A549 (cell line): ENCODE measurements at regions not wholly inside any gene's neighbourhood (a gene's known extent, or its start where the extent isn't known, plus 50 kb on each side); places are given as distances from the start of the nearest gene placed in this dataset.

Experiments
- ATAC-seq, 2 experiments: fragments of 200-7000 bp in 1 of 2; fragments of >200 bp in 1 of 2; cut with Nextera tagmentation in 1 of 2; cut with Tn5 transposase in 1 of 2; 3 replicates each; pipeline versions ENCODE4 v1.8.0 to v1.9.1; 2018 to 2020; ENCODE audit warnings: mild to moderate bottlenecking in 1 of 2, moderate library complexity in 1 of 2
- CTCF ChIA-PET: fragments of 300-600 bp; sonication (Branson Sonifier 250); formaldehyde crosslinking; extraction: SDS; loops from one replicate; lab custom pipeline; 2021; ENCODE audit warnings: antibody characterized with exemption, inconsistent platforms; lab: Yijun Ruan, JAX
- POLR2A ChIA-PET: fragments of 350-600 bp; formaldehyde crosslinking; extraction: SDS; loops from one replicate; lab custom pipeline; 2021; ENCODE audit warnings: antibody characterized with exemption, inconsistent platforms; lab: Yijun Ruan, JAX
- DNase-seq, 2 experiments: peaks; one replicate each; pipeline versions ENCODE4 v3.0.0 to v3.0.0-alpha.2; 2011 to 2016; ENCODE audit warnings: low read depth in 1 of 2, low spot score in 1 of 2
- FAIRE-seq: peaks from 2 replicates; lab custom pipeline; 2011; peaks lifted over from hg19 to GRCh38; lab: Jason Lieb, UNC
- H3K27ac ChIP-seq, 2 experiments: fragments of >200 bp; sonication (Bioruptor Twin); formaldehyde crosslinking; 3 replicates each; pipeline ENCODE4 v1.5.1; 2016 to 2017
- H3K4me1 ChIP-seq: fragments of >200 bp; sonication (Bioruptor Twin); formaldehyde crosslinking; 3 replicates; pipeline ENCODE4 v1.6.1; 2016
- H3K4me2 ChIP-seq: fragments of >200 bp; sonication (Bioruptor Twin); formaldehyde crosslinking; 3 replicates; pipeline ENCODE4 v1.6.1; 2016
- H3K4me3 ChIP-seq: fragments of >200 bp; sonication (Bioruptor Twin); formaldehyde crosslinking; 3 replicates; pipeline ENCODE4 v1.5.1; 2016
- H3K9me3 ChIP-seq: fragments of >200 bp; sonication (Bioruptor Twin); formaldehyde crosslinking; 3 replicates; pipeline ENCODE4 v1.6.1; 2016
- CEBPB ChIP-seq, 2 experiments: fragments of >200 bp in 1 of 2; sonication (Bioruptor Twin) in 1 of 2; formaldehyde crosslinking in 1 of 2; IDR thresholded peaks; 2 replicates each; pipeline ENCODE4 v1.6.1; 2012 to 2016
- CHD2 ChIP-seq: fragments of 150-350 bp; IDR thresholded peaks from 2 replicates; pipeline ENCODE4 v1.6.1; 2014; ENCODE audit warnings: low read length; ENCODE audit not compliant: partially characterized antibody
- CHD4 ChIP-seq: fragments of 200-600 bp; sonication (generic); IDR thresholded peaks from 2 replicates; pipeline ENCODE4 v1.6.1; 2016; ENCODE audit warnings: antibody characterized with exemption, mild to moderate bottlenecking, borderline replicate concordance
- EHF ChIP-seq: fragments of 250-450 bp; sonication (Bioruptor Pico); IDR thresholded peaks from 2 replicates; pipeline ENCODE4 v1.5.0; 2020; ENCODE audit warnings: mild to moderate bottlenecking
- EHMT2 ChIP-seq: fragments of 200-600 bp; sonication (generic); IDR thresholded peaks from 2 replicates; pipeline ENCODE4 v1.6.1; 2016; ENCODE audit warnings: antibody characterized with exemption, low read depth, mild to moderate bottlenecking, moderate library complexity
- FOSL2 ChIP-seq, 2 experiments: fragments of 450-650 bp in 1 of 2; fragments of >200 bp in 1 of 2; sonication (Bioruptor Twin) in 1 of 2; formaldehyde crosslinking; IDR thresholded peaks; 2 replicates each; pipeline versions ENCODE4 v1.5.0 to v1.6.1; 2016 to 2020; ENCODE audit warnings: mild to moderate bottlenecking in 1 of 2, moderate library complexity in 1 of 2
- GATA3 ChIP-seq: IDR thresholded peaks from 2 replicates; pipeline ENCODE4 v1.6.1; 2012; ENCODE audit warnings: borderline replicate concordance
- HDAC2 ChIP-seq: fragments of 200-600 bp; sonication (generic); IDR thresholded peaks from 2 replicates; pipeline ENCODE4 v1.6.1; 2016
- HEYL ChIP-seq: fragments of 250-450 bp; sonication (Bioruptor Pico); IDR thresholded peaks from 2 replicates; pipeline ENCODE4 v1.8.0; 2021; ENCODE audit warnings: mild to moderate bottlenecking, moderate library complexity
- HMGXB4 ChIP-seq: fragments of 250-450 bp; sonication (Bioruptor Pico); IDR thresholded peaks from 2 replicates; pipeline ENCODE4 v1.5.0; 2021; ENCODE audit warnings: mild to moderate bottlenecking, moderate library complexity, borderline replicate concordance
- HOXA7 ChIP-seq: fragments of 250-450 bp; sonication (Bioruptor Pico); IDR thresholded peaks from 2 replicates; pipeline ENCODE4 v1.5.0; 2020; ENCODE audit warnings: mild to moderate bottlenecking, moderate library complexity
- HOXB13 ChIP-seq: fragments of 250-450 bp; sonication (Bioruptor Pico); IDR thresholded peaks from 2 replicates; pipeline ENCODE4 v1.5.0; 2020; ENCODE audit warnings: low read depth, mild to moderate bottlenecking, moderate library complexity
- JUNB ChIP-seq: fragments of >200 bp; sonication (Bioruptor Twin); formaldehyde crosslinking; IDR thresholded peaks from 2 replicates; pipeline ENCODE4 v1.6.1; 2016
- KDM1A ChIP-seq: fragments of 200-600 bp; sonication (generic); IDR thresholded peaks from 2 replicates; pipeline ENCODE4 v1.6.1; 2016; ENCODE audit warnings: low read depth, mild to moderate bottlenecking
- MAFK ChIP-seq: fragments of 450-650 bp; IDR thresholded peaks from 2 replicates; pipeline ENCODE4 v1.6.1; 2014; ENCODE audit not compliant: partially characterized antibody
- MAX ChIP-seq: IDR thresholded peaks from 2 replicates; pipeline ENCODE4 v1.6.1; 2012
- MAZ ChIP-seq: fragments of 150-350 bp; IDR thresholded peaks from 2 replicates; pipeline ENCODE4 v1.6.1; 2014; ENCODE audit warnings: antibody characterized with exemption, low read depth, low read length, borderline replicate concordance
- NR3C1 ChIP-seq: fragments of >200 bp; sonication (Bioruptor Twin); formaldehyde crosslinking; IDR thresholded peaks from 3 replicates; pipeline ENCODE4 v1.6.1; 2017
- PHF8 ChIP-seq: fragments of 200-600 bp; sonication (generic); IDR thresholded peaks from 2 replicates; pipeline ENCODE4 v1.6.1; 2016; ENCODE audit warnings: low read depth, mild to moderate bottlenecking, antibody characterized with exemption, moderate library complexity, borderline replicate concordance
- POLR2AphosphoS2 ChIP-seq: conservative IDR thresholded peaks from 2 replicates; pipeline ENCODE4 v1.6.1; 2012; ENCODE audit warnings: low read length, improper control_type of control experiment, inconsistent platforms
- REST ChIP-seq: fragments of 200-600 bp; sonication (generic); IDR thresholded peaks from 2 replicates; pipeline ENCODE4 v1.6.1; 2016; ENCODE audit warnings: antibody characterized with exemption, mild to moderate bottlenecking, moderate library complexity
- RFX5 ChIP-seq: fragments of 450-650 bp; IDR thresholded peaks from 2 replicates; pipeline ENCODE4 v1.7.1; 2014; ENCODE audit warnings: antibody characterized with exemption, mild to moderate bottlenecking, moderate library complexity
- RNF2 ChIP-seq: fragments of 200-600 bp; sonication (generic); IDR thresholded peaks from 2 replicates; pipeline ENCODE4 v1.6.1; 2016; ENCODE audit warnings: low read depth, mild to moderate bottlenecking, antibody characterized with exemption, moderate library complexity, borderline replicate concordance
- SMC3 ChIP-seq: fragments of >200 bp; sonication (Bioruptor Twin); formaldehyde crosslinking; IDR thresholded peaks from 3 replicates; pipeline ENCODE4 v1.6.1; 2018; ENCODE audit warnings: inconsistent platforms
- SREBF2 ChIP-seq: fragments of 450-650 bp; IDR thresholded peaks from 2 replicates; pipeline ENCODE4 v1.6.1; 2014; ENCODE audit warnings: mild to moderate bottlenecking, moderate library complexity
- TFCP2L1 ChIP-seq: fragments of 250-450 bp; sonication (Bioruptor Pico); IDR thresholded peaks from 2 replicates; pipeline ENCODE4 v1.5.0; 2021; ENCODE audit warnings: mild to moderate bottlenecking
- ZFP36 ChIP-seq: fragments of 450-650 bp; IDR thresholded peaks from 2 replicates; pipeline ENCODE4 v1.6.1; 2014; ENCODE audit warnings: borderline replicate concordance; ENCODE audit not compliant: partially characterized antibody
- WGBS: methylation state at CpG from one replicate; pipeline ENCODE4 v1.1.6; 2017; ENCODE audit errors: missing lambda C conversion rate; 5-methylcytosine and 5-hydroxymethylcytosine counted together
- TF ChIP-seq, protein P1 (sequence below): fragments of >200 bp; sonication (Bioruptor Twin); formaldehyde crosslinking; IDR thresholded peaks from 2 replicates; pipeline ENCODE4 v1.6.1; 2016
- TF ChIP-seq, protein P2 (sequence below): fragments of 150-350 bp; IDR thresholded peaks from 2 replicates; pipeline ENCODE4 v1.6.1; 2014; ENCODE audit warnings: low read depth, mild to moderate bottlenecking, low read length
- TF ChIP-seq, protein P3 (sequence below): fragments of 250-450 bp; sonication (Bioruptor Pico); IDR thresholded peaks from 2 replicates; pipeline ENCODE4 v1.5.0; 2020; ENCODE audit warnings: low read depth, mild to moderate bottlenecking, moderate library complexity

DNA sequence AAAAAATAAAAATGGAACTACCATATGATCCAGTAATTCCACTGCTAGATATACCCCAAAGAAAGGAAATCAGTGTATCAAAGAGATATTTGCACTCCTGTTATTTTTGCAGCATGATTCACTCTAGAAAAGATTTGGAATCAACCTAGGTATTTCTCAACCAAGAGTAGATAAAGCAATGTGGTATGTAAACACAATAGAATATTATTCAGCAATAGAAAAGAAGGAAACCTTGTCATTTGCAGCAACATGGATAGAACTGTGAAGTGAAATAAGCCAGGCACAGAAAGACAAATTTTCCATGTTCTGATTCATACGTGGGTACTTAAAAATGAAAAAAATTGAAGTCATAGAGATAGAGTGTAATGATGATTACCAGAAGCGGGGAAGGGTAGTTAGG is 362.3 kb upstream of the EPHA5 start (continued):
- TF ChIP-seq HMGXB4 (CRISPR knock-in tag), result no peak
- TF ChIP-seq PHF8, result no peak
- TF ChIP-seq HOXB13 (CRISPR knock-in tag), result no peak
- no peak for TF ChIP-seq EHMT2
- no peak for TF ChIP-seq MAZ

DNA sequence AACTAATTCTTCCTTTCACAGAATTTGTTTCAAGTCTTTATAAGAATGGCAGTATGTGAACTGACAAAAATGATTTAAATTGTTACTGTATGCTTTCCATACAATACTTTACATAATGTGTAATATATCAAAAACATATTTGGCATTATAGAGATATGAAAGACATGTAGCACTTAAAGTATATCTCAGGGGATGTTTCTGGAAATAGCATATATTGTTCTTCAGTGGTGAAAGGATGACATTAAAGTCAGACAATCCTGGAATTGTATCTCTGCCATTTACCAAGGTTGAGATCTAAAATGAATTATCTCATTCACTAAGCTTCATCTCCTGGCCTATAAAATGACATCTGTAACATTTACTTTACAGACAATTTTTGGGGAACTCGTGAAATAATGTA is 358.4 kb upstream of the EPHA5 start:
- ChIA-PET POLR2A (no interaction called here), CTCF (no interaction called here)
- Histone ChIP-seq H3K27ac (no peak overlapping the region), H3K4me1 (no peaks in the 10 kb centered on the region), H3K4me2 (no peak overlapping the region), H3K9me3 (no peaks in the 10 kb centered on the region), H3K4me3 (no peak overlapping the region)
- TF ChIP-seq TFCP2L1 (CRISPR knock-in tag), result no peak
- TF ChIP-seq EHF (CRISPR knock-in tag), result no peak
- TF ChIP-seq HEYL, result no peak
- TF ChIP-seq MAFK, result no peak
- TF ChIP-seq CEBPB (IDR thresholded peaks at IDR 0.05), result no peak
- TF ChIP-seq NR3C1, result no peak
- TF ChIP-seq RFX5, result no peak
- no peak for TF ChIP-seq JUNB
- TF ChIP-seq KDM1A, result no peak
- TF ChIP-seq CHD4, result no peak
- no peak for TF ChIP-seq GATA3
- TF ChIP-seq MAX, result no peak
- no peak for FAIRE-seq
- ATAC-seq, result no peak
- DNase-seq, result no peak
- WGBS, result 52% methylated on average over 1 of the region's 1 CpG

- Histone ChIP-seq H3K9me3 (no peaks in the 10 kb centered on the region; the same call in 2 of the 3 replicates), H3K4me2 (no peak overlapping the region), H3K27ac (no peak overlapping the region), H3K4me3 (no peak overlapping the region), H3K4me1 (no peaks in the 10 kb centered on the region)
- WGBS, result 54% methylated on average over 1 of the region's 1 CpG
- DNase-seq (no peak), FAIRE-seq (no peak), ATAC-seq (no peak)
- CTCF ChIA-PET, result no interaction called here
- POLR2A ChIA-PET, result no interaction called here
- TF ChIP-seq POLR2AphosphoS2 (no peak), ZFP36 (no peak), SMC3 (no peak), RNF2 (no peak), FOSL2 (IDR thresholded peaks at IDR 0.05) (no peak), FOSL2 (CRISPR knock-in tag; IDR thresholded peaks at IDR 0.05) (no peak), HDAC2 (no peak), HOXA7 (CRISPR knock-in tag) (no peak), REST (no peak), SREBF2 (no peak), MAX (no peak), EHMT2 (no peak), CHD2 (no peak)
- TF ChIP-seq, protein P1, sequence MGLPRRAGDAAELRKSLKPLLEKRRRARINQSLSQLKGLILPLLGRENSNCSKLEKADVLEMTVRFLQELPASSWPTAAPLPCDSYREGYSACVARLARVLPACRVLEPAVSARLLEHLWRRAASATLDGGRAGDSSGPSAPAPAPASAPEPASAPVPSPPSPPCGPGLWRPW, result no peak
- TF ChIP-seq, protein P2, sequence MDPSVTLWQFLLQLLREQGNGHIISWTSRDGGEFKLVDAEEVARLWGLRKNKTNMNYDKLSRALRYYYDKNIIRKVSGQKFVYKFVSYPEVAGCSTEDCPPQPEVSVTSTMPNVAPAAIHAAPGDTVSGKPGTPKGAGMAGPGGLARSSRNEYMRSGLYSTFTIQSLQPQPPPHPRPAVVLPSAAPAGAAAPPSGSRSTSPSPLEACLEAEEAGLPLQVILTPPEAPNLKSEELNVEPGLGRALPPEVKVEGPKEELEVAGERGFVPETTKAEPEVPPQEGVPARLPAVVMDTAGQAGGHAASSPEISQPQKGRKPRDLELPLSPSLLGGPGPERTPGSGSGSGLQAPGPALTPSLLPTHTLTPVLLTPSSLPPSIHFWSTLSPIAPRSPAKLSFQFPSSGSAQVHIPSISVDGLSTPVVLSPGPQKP, result no peak
- TF ChIP-seq, protein P3, sequence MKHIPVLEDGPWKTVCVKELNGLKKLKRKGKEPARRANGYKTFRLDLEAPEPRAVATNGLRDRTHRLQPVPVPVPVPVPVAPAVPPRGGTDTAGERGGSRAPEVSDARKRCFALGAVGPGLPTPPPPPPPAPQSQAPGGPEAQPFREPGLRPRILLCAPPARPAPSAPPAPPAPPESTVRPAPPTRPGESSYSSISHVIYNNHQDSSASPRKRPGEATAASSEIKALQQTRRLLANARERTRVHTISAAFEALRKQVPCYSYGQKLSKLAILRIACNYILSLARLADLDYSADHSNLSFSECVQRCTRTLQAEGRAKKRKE (CRISPR knock-in tag), result no peak
Measured at GRCh38 chr4:66023061-66023460, 352.8 kb upstream of the EPHA5 start.
